Peyer's patch (tissue), 4 donors: ENCODE measurements at regions not wholly inside any gene's neighbourhood (a gene's known extent, or its start where the extent isn't known, plus 50 kb on each side); places are given as distances from the start of the nearest gene placed in this dataset.
"Not testable (repeated sequence)": the region's sequence is repeated elsewhere in the genome, so short reads cannot be mapped to it uniquely, and the experiment has no call there.

Experiments
- POLR2A ChIP-seq, 2 donors: fragments of 450-650 bp; IDR thresholded peaks; one replicate each; pipeline ENCODE4 v1.5.1; 2017; ENCODE audit warnings: antibody characterized with exemption in 2 of 2, mild to moderate bottlenecking in 2 of 2, moderate library complexity in 2 of 2
- TF ChIP-seq, protein P1 (sequence below), 6 experiments: fragments of 450-650 bp in 4 of 6; fragments of 200-600 bp in 2 of 6; sonication (generic) in 1 of 6; IDR thresholded peaks; one replicate each; pipeline ENCODE4 v1.5.1; 2017 to 2019; ENCODE audit warnings: antibody characterized with exemption in 6 of 6, mild to moderate bottlenecking in 3 of 6, moderate library complexity in 1 of 6

DNA sequence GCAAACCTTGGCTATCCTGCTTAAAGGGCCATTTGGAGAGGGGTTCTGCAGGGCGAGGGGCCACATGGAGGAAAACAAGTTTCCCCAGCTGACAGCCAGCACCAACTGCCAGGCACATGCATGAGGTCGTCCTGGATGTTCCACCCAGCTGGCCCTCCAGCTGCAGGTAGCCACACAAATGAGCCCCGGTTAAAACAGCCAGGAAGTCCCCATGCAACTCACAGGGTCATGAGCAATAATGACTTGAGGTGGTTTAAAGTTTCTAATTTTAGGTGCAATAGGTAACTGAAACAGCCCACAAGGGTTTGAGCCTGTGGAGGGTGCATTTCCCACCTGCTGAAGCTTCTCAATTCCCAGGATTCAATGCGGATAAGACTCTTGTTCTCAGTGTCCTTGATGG lies 160.8 kb upstream of the CCZ1B start:
- TF ChIP-seq, protein P1, sequence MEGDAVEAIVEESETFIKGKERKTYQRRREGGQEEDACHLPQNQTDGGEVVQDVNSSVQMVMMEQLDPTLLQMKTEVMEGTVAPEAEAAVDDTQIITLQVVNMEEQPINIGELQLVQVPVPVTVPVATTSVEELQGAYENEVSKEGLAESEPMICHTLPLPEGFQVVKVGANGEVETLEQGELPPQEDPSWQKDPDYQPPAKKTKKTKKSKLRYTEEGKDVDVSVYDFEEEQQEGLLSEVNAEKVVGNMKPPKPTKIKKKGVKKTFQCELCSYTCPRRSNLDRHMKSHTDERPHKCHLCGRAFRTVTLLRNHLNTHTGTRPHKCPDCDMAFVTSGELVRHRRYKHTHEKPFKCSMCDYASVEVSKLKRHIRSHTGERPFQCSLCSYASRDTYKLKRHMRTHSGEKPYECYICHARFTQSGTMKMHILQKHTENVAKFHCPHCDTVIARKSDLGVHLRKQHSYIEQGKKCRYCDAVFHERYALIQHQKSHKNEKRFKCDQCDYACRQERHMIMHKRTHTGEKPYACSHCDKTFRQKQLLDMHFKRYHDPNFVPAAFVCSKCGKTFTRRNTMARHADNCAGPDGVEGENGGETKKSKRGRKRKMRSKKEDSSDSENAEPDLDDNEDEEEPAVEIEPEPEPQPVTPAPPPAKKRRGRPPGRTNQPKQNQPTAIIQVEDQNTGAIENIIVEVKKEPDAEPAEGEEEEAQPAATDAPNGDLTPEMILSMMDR (IDR thresholded peaks at IDR 0.05), result not testable (repeated sequence)
- TF ChIP-seq POLR2A (IDR thresholded peaks at IDR 0.05), result not testable (repeated sequence)
